GM23248 (cell line): ENCODE measurements at regions not wholly inside any gene's neighbourhood (a gene's known extent, or its start where the extent isn't known, plus 50 kb on each side); places are given as distances from the start of the nearest gene placed in this dataset.

Experiments
- EZH2 ChIP-seq: fragments of 200-600 bp; sonication (generic); IDR thresholded peaks from 2 replicates; pipeline ENCODE4 v1.6.1; 2018; ENCODE audit warnings: antibody characterized with exemption, mild to moderate bottlenecking; ENCODE audit not compliant: insufficient read depth, poor library complexity, severe bottlenecking
- EZH2phosphoT487 ChIP-seq: fragments of 200-600 bp; sonication (generic); IDR thresholded peaks from 2 replicates; pipeline ENCODE4 v1.6.1; 2018; ENCODE audit warnings: antibody characterized with exemption, moderate library complexity, mild to moderate bottlenecking, low read depth; ENCODE audit not compliant: insufficient read depth

DNA sequence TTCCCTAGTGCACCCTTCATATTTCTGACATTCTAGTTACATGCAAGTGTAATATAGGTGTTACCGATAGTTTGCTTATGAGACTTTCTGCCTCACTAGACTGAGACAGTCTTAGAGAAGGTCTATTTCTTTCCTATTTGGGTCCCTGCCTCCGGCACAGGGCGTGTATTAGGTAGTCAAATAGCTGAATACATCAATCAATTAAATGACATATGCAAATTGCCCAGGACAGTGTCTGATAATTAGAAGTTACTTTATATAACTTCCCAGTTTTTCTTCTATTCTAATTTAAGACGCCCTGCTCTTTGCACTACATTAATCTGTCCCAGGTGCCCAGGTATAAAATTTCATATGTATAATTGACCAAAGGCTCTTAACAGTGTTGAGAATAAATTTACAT lies 264.2 kb downstream of the RAB28 start:
- TF ChIP-seq EZH2 (no peak), EZH2phosphoT487 (no peak)
